ENCODE measurements at regions not wholly inside any gene's neighbourhood (a gene's known extent, or its start where the extent isn't known, plus 50 kb on each side); places are given as distances from the start of the nearest gene placed in this dataset.

GRCh38 chr12:59134750-59135149 is 214.4 kb upstream of the LRIG3 start:
- H3K4me3 ChIP-seq (ENCODE audit: low read depth, low read length), result no peak overlapping the region
- TF ChIP-seq CTCF (IDR thresholded peaks at IDR 0.05; ENCODE audit: borderline replicate concordance, insufficient read depth, low read depth, low read length), result no peak

- no peak for TF ChIP-seq CTCF (IDR thresholded peaks at IDR 0.05; ENCODE audit: borderline replicate concordance, insufficient read depth, low read depth, low read length)
- H3K4me3 ChIP-seq (ENCODE audit: low read depth, low read length), result no peak overlapping the region
These were observed 211.2 kb upstream of the LRIG3 start for GRCh38 chr12:59131462-59131861.

GRCh38 chr12:59122784-59123183 is 202.5 kb upstream of the LRIG3 start:
- no peak overlapping the region for H3K4me3 ChIP-seq (ENCODE audit: low read depth, low read length)
- TF ChIP-seq CTCF (IDR thresholded peaks at IDR 0.05; ENCODE audit: borderline replicate concordance, insufficient read depth, low read depth, low read length), result no peak

GRCh38 chr12:59121451-59121850 is 201.1 kb upstream of the LRIG3 start:
- no peak overlapping the region for H3K4me3 ChIP-seq (ENCODE audit: low read depth, low read length)
- TF ChIP-seq CTCF (IDR thresholded peaks at IDR 0.05; ENCODE audit: borderline replicate concordance, insufficient read depth, low read depth, low read length), result no peak

GRCh38 chr12:59119676-59120075 is 199.4 kb upstream of the LRIG3 start:
- H3K4me3 ChIP-seq (ENCODE audit: low read depth, low read length), result no peak overlapping the region
- TF ChIP-seq CTCF (IDR thresholded peaks at IDR 0.05; ENCODE audit: borderline replicate concordance, insufficient read depth, low read depth, low read length), result no peak

- no peak for TF ChIP-seq CTCF (IDR thresholded peaks at IDR 0.05; ENCODE audit: borderline replicate concordance, insufficient read depth, low read depth, low read length)
- no peak overlapping the region for H3K4me3 ChIP-seq (ENCODE audit: low read depth, low read length)
These were observed 198.1 kb upstream of the LRIG3 start for GRCh38 chr12:59118356-59118755.

- no peak for TF ChIP-seq CTCF (IDR thresholded peaks at IDR 0.05; ENCODE audit: borderline replicate concordance, insufficient read depth, low read depth, low read length)
- no peak overlapping the region for H3K4me3 ChIP-seq (ENCODE audit: low read depth, low read length)
These were observed 195.7 kb upstream of the LRIG3 start for GRCh38 chr12:59115995-59116394.
